ENCODE measurements at regions not wholly inside any gene's neighbourhood (a gene's known extent, or its start where the extent isn't known, plus 50 kb on each side); places are given as distances from the start of the nearest gene placed in this dataset.

DNA sequence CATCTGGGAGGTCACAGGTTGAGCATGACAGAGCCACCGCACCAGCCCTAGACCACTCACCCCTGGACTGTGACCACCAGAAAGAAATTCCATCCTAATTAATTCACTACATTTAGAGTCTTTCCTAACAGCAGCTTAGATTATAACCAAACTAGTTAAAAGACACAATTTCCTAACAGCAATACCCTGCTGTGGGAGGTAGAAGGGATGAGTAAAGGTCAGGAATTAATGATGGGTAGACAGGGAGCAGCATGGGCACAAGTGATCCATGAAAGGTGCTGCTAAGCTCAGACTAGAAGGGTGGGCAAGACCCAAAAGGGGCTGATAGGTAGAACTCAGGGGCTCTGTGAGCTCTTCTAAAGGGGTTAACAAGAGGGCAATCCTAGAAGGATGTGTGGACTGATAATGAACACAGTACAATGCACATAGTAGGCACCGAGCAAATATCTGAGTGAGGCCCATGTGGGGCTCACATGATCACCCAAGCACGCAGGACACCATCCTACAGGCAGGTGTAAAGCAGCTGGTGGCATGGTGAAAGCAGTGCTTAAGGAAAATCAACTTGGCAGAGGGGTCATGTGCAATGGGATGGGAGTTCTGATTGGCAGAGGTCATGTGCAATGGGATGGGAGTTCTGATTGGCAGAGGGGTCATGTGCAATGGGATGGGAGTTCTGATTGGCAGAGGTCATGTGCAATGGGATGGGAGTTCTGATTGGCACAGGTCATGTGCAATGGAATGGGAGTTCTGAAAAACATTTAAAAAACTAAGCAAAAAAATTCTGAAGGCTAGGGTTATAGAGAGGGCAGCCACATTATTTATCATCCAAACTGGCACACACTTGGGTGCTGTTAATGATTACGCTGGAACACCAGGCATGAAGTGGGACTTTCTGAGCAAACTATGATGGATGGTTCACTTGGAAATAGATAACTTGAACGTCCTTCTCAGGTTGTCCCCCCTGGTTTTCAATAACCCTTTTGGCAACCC is 188.2 kb upstream of the FOXQ1 start:
- DNase-seq (ENCODE audit: low read depth in 2 of 2): no peak

- no peak for DNase-seq (ENCODE audit: low read depth in 2 of 2)
These were observed 189.8 kb upstream of the FOXQ1 start for GRCh38 chr6:1122083-1122482.

DNA sequence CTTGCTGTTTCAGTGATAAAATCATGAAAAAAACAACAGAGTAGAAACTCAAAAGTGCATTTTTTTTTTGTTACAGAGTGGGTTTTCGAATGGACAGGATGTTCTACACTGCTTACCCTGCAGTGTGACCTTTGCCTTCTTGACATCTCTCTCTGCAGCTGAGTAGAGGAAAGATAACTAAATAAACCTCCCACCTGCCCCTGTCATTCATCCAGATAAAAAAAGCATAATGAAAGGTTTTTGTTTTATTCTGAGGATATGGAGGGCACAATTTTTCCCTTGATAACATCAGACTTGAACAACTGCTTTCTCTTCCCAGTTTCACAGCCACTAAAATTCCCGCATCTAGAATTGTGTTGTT is 193.6 kb upstream of the FOXQ1 start:
- DNase-seq (ENCODE audit: low read depth in 2 of 2): no peak

- no peak for DNase-seq (ENCODE audit: low read depth in 2 of 2)
These were observed 194.2 kb upstream of the FOXQ1 start for GRCh38 chr6:1117530-1118286.

GRCh38 chr6:1116149-1116548 is 195.7 kb upstream of the FOXQ1 start:
- no peak for DNase-seq (ENCODE audit: low read depth in 2 of 2)

- no peak for DNase-seq (ENCODE audit: low read depth in 2 of 2)
These were observed 197.9 kb upstream of the FOXQ1 start for GRCh38 chr6:1113916-1114540.

DNA sequence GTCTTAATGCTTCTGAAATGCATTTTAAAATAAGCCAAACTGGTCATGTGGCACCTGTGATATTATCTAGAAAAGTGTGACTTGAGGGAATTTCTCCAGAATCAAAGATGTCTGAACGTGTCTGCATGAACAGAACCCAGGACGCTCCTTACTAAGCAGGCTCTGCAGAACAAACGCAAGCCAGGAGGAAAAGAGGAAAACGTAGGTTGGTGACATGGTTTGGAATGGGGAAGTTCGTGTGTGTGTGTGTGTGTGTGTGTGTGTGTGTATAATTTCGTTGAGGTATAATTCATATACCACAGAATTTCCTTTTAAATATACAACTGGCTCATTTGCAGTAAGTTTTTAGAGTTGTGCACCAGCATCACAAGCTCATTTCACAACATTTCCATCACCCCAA is 200.5 kb upstream of the FOXQ1 start:
- no peak for DNase-seq (ENCODE audit: low read depth in 2 of 2)

GRCh38 chr6:1110941-1111349 is 201.0 kb upstream of the FOXQ1 start:
- no peak for DNase-seq (ENCODE audit: low read depth in 2 of 2)

GRCh38 chr6:1110164-1110563 is 201.7 kb upstream of the FOXQ1 start:
- no peak for DNase-seq (ENCODE audit: low read depth in 2 of 2)

DNA sequence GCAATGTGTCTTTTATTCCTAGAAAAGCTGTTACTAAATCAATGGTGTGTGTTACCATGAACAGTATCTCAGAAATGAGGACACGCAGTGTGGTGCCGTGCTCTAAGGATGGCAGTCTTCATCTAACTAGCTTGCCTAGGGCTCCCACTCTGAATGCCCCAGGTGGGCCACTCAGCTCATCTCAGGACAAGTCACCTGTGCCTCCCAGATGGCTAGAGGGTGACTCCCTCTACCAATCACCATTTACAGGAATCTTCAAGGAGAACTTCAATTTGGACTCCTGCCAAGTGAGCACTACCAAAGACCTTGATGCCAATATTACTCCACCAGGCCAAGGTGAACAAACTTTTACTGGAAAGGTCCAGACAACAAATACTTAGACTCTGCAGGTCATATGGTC is 202.8 kb upstream of the FOXQ1 start:
- no peak for DNase-seq (ENCODE audit: low read depth in 2 of 2)

- no peak for DNase-seq (ENCODE audit: low read depth in 2 of 2)
These were observed 203.7 kb upstream of the FOXQ1 start for GRCh38 chr6:1108198-1108597.

GRCh38 chr6:1107578-1107977 is 204.3 kb upstream of the FOXQ1 start:
- DNase-seq (ENCODE audit: low read depth in 2 of 2): no peak

DNA sequence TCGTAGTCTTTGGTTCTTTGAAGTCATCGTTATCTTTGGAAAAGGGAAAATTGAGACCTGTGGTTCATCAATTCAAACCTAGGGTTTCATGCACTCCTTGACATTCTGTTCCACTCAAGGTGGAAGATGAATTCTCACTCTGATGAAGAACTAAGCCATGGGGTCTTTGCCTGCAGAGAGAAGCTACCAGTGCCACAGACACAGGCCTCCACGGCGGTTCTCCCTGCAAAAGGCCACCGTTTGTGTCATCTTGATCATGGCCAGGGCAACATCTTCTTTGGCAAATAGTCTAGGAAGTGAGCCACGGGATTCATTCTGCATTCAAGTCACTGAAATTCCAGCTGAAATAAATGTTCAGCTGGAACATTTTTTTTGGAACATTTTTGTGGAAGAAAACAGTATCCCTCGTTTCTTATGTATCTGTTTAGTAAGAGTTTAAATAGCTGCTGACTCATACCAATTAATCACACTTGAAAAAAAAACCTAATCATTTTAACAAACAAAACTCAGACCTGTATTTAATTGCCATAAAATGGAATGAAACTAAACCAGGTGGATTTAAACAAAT is 206.0 kb upstream of the FOXQ1 start:
- DNase-seq (ENCODE audit: low read depth in 2 of 2): no peak

DNA sequence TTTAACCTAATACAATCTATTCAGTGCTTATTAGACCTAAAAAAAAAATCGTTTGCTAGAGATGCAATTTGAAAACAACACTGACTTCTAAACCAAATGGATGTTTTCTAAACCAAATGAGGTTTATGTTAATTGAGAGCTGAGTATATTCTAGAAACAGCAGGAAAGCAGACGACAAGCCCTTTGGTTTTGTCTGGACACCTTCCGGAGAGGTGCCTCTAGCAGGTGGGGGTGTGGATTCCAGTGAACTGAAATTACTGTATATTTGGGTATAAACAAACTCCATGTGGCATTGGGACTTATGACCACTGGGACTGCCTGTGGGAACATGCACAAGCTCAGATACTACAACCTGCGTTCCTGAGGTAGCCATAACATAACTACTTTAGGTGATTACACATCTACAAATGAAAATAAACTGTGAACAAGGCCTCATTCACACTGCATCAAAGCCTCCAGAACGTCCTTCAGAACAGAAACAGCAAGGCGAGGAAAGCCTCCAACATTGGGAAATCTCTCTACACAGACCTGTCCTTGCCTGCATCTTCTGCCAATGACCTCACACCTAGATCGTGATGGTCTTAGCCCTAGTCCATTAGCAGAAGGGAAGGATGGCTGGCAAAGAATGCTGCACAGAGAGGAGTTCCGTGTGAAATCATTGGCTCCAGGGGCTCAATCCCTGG is 206.8 kb upstream of the FOXQ1 start:
- DNase-seq (ENCODE audit: low read depth in 2 of 2): no peak

- no peak for DNase-seq (ENCODE audit: low read depth in 2 of 2)
These were observed 207.8 kb upstream of the FOXQ1 start for GRCh38 chr6:1103945-1104623.

- DNase-seq (ENCODE audit: low read depth in 2 of 2): no peak
These were observed 208.9 kb upstream of the FOXQ1 start for GRCh38 chr6:1103021-1103420.

- DNase-seq (ENCODE audit: low read depth in 2 of 2): no peak
These were observed 211.6 kb upstream of the FOXQ1 start for GRCh38 chr6:1100269-1100668.

DNA sequence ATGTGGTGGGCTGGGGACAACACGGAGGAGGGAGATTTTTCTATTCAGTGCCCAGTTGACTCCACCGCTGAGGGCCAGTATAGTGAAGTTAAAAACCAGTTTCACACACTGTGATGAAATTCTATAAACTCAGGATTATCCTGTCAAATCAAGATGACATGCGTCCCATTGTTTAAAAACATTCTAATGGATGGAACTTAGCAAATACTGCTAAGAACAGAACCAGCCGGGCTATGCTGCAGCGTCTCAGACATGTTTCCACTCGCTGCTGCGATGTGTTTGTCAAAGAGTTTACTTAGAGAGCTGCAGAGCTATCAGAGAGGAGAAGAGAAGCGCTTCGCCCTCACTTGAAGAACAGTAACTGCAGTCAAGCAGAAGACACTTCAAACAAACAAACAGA is 212.6 kb upstream of the FOXQ1 start:
- no peak for DNase-seq (ENCODE audit: low read depth in 2 of 2)

DNA sequence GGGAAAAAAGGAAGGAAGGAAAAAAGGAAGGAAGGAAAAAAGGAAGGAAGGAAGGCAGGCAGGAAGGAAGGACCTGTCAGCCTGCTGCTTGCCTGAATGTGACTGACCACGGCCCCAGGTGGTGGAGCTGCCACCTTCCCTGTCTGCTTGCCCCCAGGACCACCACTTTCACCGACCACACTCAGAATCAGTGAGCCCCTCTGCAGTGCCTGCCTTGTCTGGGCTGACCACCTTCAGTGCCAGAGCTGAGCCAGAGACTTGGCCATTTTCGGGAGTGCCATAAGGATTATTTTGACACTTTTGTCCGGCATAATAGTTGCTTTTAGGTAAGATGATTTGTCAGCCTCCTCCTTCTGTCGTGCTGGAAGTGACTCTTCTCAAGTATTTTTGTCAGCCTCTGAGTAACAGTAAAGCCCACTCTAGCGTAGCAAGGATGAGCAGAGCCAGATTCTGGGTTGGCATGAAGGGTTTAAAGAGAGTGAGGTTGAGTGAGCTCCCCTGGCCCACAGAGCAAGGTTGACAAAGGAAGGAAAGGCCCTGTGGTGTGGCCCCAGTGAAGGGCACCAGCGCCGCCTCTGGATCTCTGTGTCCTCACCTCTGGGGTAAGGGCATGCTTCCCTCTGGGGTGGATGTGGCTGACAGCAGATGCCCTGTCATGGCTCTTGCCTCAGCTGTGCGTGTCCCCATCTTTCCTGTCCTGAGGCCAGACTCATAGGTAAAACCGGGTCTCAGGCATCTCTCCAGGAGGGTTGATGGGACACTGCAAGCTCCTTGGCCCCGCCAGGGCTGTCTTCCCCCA is 214.7 kb upstream of the FOXQ1 start:
- DNase-seq (ENCODE audit: low read depth in 2 of 2): no peak

- no peak for DNase-seq (ENCODE audit: low read depth in 2 of 2)
These were observed 217.6 kb upstream of the FOXQ1 start for GRCh38 chr6:1094306-1094705.
